HG02798 (cell line): ENCODE measurements at regions not wholly inside any gene's neighbourhood (a gene's known extent, or its start where the extent isn't known, plus 50 kb on each side); places are given as distances from the start of the nearest gene placed in this dataset.

Source experiments
- ATAC-seq: cut with Tn5 transposase; IDR thresholded peaks from one replicate; pipeline ENCODE4 v1.9.1; 2021; ENCODE audit warnings: mild to moderate bottlenecking; ENCODE audit not compliant: unreplicated experiment, poor library complexity

DNA sequence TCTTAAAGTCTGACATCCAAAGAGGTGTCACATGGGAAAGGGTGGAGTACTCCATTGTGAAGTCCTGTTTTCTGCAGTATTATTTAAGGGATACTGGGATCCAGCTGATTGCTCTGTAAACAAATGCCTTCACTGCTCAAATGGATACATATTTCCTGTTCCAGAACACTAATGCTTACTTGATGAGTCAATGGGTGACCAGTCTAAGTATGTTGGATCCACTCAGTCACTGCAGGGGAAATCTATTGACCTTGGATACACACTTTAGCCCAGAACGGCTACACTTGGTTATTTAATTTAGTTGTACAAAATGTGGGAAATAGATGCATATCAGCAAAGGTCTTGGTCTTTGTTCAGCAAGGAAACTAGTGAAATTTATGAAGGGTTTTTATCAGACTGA lies 261.4 kb downstream of the MAP2K4 start:
- ATAC-seq: no peak

DNA sequence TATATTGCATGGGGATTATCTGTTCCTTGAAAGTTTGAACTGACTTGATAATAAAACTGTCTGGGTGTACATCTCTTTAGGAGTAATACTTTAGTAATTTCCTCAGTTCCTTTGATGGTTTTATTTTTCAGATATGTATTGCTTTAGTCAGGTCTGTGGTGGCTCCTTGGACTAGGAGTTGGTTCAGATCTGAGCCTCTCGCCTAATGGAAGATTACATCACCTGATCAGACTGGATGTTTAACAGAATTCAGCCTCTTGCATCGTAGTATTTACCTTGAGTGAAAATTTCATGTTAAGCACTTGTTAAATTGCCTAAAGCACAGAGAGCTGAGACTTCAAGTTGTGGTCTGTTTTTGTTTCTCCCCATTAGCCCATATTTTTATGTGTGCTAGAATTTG lies 267.3 kb downstream of the MAP2K4 start:
- ATAC-seq: no peak

DNA sequence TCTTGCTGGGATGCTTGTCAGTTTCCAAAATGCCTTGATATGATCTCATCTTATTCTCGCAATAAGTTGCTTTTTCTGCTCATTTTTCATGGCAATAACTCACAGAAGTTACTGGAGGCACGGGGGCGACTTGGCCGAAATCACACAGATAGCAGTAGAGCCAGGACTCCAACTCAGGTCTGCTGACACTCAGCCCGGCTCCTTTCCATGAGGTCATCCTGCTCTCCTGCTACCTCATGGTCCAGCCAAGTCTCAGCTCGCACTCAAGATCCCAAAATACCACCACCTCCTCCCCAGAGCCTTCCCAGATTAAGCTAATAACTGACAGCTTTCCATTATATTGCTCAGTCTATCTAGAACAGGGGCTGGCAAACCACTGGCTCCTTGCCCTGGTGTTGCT lies 269.5 kb downstream of the MAP2K4 start:
- ATAC-seq: no peak

DNA sequence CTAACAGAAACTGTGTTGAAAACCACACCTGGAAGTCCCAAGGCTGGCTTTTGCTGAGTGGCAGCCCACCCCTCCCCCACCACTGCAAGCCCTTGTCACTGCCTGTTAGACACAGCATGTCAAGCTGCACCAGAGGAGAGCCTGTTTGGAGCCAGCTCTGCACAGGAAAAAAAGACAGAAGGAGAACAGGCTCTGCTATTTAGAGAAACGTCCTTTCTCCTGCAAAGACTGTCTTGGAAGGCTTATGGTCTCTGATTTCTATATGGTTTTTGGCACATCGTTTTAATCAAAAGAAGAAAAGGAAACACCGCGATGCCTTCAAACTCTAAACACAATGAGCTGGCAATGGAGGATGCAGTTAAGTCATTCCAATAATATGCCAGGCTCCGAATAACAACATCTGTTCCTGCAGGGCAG lies 275.5 kb downstream of the MAP2K4 start:
- no peak for ATAC-seq

DNA sequence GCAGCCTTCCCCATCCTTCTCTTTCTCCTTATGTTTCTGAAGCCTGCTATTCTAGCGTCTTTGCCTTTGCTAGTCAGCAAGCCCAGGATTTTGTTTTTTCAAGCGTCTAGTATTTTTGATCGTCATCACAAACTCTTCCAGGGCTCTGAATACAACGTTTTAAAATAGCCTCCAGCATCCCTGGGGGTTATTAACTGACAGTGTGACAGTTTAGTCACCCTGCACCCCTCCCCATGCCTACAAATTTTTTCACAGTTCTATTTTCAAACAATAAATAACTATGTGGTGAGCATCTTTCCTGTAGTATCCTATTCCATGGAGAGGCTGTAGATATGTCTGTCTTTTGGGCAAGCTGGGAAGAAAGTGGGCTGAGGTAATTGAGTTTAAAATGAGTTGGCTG lies 280.9 kb downstream of the MAP2K4 start:
- no peak for ATAC-seq

DNA sequence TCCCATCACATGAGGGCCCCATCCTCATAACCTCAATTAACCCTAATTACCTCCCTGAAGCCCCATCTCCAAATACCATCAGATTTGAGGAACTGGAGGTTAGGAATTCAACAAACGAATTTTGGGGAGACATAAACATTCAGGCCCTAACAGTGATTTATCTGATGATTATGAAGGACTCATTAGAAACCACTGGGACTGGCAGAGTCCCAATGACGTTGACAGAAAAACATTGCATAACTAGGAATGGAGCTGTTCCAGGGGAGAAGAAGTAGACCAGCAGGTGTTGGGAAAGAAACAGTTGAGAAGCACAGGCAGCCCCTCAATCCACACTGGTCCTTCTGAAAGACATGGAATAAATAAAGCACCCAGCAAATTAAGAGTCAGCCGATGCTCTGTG lies 282.0 kb downstream of the MAP2K4 start:
- ATAC-seq: no peak

DNA sequence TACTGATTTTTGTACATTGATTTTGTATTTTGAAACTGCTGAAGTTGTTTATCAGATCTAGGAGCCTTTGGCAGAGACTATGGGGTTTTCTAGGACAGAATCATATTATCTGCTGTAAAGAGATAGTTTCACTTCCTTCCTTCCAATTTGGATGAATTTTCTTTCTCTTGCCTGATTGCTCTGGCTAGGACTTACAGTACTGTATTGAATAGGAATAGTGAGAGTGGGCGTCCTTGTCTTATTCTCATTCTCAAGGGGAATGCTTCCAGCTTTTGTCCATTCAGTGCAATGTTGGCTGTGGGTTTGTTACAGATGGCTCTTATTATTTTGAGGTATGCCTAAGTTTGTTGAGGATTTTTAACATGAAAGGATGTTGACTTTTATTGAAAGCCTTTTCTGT lies 290.1 kb downstream of the MAP2K4 start:
- ATAC-seq: no peak

DNA sequence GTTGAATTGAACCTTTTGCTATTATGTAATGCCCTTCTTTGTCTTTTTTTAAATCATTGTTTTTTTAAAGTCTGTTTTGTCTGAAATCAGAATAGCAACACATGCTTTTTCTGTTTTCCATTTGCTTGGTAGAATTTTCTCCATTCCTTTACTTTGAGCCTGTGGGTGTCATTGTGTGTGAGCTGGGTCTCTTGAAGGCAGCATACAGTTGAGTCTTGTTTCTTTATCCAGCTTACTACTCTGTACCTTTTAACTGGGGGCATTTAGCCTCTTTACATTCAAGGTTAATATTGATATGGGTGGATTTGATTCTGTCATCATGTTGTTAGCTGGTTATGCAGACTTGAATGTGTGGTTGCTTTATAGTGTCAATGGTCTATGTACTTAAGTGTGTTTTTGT lies 292.0 kb downstream of the MAP2K4 start:
- ATAC-seq: no peak

DNA sequence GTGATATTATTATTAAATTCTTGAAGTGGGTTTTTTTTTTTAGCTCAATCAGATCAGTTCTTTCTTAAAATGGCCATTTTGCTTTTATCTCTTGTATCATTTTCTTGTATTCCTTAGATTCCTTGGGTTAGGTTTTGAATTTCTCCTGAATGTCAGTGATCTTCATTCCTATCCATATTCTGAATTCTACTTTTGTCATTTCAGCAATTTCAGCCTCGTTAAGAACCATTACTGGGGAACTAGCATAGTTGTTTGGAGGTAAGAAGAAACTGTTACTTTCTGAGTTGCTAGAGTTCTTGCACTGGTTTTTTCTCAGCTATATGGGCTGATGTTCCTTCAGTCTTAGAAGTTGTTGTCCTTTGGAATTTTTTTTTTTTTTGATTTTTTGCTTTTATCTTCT lies 293.1 kb downstream of the MAP2K4 start:
- ATAC-seq: no peak

DNA sequence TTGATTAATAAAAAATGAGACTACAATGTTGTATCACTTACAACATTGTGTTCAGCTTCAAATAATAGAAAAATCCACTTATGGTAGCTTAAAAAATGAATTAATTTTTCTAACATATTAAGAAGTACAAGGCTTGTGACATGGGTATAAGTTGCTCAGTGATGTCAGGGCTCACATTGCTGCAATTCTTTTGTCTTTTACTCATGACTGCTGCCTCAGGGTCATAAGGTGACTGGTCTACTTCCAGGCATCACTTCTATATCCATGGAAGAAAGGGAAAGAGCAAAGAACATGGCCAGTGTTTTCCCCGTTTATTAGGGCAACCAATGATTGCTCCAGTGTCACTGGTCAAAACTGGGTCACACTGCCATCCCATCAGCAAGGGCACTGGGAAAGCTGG lies 295.3 kb downstream of the MAP2K4 start:
- no peak for ATAC-seq

DNA sequence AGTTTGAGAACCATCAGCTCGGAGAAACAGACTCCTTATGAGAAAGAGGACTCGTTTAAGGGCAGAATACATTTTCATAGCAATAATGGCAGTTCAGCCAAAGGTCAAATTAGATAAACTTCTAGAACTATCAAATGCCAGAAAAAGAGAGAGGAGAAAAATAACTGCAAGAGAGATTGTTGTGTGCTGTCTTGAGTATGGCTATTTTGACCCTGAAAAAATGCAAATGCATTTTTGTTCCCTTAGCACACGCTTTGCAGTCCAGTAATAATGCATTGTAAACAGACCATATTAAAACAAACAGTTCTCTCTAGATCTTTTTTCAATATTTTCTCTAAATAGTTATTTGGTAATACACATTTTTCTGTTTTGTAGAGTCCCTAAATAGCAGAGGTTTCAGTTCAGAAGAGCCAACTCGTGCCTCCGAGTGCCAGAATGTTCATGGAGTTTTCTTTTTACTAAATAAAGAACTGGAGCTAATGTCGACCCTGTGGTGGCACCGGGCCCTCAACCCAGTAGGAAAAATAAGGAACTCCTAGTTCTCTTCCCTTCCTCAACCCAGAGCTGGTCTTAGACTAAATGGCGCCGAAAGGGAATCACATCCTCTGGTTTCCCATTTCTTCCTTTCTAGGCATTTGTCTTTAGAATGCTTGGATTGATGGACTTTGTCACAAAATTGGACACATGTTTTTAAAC lies 298.0 kb downstream of the MAP2K4 start:
- no peak for ATAC-seq

DNA sequence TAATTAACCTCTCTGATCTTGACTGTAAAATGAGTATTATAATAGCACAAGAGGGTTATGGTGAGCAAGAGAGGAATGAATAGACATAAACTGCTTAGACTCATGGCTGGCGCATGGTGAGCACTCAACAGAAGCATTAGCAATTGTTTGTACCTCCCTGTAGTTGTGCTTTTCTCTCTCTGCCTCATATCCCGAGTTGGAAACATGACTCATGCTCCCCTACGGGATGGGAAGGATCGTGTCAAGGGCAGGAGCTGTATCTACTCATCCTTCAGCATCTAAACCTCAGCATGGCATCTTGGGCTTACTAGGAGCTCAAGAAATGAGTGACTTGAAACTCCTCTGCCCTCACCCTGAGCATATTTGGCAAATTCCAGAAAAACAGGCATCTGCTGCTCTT lies 299.6 kb downstream of the MAP2K4 start:
- ATAC-seq: no peak

DNA sequence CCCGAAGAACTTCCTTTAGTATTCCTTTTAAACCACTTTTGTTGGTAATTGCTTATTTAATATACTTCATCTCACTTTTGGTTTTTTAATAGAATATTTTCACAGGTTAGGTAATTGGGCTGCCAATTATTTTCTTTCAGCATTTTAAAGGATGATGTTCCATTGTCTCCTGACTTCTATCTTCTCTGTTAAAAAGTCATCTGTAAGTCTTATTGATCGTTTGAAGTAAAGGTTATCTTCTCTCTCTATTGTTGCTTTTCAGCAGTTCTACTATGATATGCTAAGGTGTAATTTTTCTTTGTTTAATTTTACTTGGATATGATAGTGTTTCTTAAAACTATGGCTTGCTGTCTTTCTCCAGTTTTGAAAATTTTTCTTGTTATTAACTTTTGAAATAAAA lies 307.5 kb downstream of the MAP2K4 start:
- ATAC-seq: no peak

DNA sequence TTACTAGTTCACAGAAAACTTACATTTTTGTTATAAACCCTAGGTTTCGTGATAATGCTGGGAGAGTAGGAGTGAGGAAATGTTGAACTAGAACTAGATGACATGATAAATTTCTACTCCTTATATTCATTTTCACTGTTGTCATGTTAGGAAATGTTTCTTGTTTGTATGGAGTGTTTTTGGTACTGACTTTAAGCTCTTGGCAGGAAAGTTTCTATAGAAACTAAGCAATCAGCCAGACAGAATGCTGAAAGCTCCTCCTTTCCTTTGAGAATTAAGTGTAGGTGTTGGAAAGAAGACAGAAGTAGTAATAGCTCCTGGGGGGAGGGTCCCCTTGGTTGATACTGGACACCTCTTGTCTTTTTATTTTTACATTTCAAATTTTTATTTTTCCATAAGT lies 309.8 kb downstream of the MAP2K4 start:
- ATAC-seq: no peak

DNA sequence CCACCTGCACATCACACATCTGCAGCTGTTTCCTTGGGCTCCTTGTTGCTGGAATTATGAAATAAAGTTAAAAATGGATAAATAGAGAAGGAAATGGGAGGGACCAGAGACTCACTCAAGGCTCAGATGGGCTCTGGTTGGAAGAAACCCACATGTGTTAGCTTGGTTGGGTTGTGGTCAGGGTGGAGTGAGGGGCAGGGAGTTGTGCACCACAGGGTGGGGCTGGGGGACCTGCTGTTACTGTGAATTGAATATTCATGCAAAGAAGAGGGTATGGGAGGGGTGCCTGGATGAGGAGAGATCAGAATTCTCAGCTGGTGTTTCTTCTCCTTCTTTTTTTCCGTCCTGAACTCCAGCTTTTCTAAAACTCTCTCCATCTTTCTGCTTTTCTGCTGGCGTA lies 320.7 kb downstream of the MAP2K4 start:
- no peak for ATAC-seq

DNA sequence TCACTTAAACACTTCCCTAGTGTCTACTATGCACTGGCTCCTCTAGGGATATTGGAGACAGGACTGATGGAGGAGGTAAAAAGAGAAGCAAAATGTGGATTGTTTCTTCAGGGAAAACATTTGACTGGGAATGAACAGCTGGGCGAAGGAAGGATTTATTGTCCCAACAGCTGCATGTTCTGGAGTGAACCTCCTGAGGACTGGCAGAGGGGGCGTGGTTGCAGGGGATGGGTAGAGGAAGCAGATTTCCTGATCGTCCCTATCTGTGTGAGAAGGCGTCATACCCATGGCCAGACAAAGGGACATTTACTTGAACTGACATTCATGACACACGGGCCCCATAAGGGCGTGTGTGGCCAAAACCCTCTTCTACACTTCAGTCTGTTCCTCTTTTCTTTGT lies 321.5 kb downstream of the MAP2K4 start:
- ATAC-seq: no peak

DNA sequence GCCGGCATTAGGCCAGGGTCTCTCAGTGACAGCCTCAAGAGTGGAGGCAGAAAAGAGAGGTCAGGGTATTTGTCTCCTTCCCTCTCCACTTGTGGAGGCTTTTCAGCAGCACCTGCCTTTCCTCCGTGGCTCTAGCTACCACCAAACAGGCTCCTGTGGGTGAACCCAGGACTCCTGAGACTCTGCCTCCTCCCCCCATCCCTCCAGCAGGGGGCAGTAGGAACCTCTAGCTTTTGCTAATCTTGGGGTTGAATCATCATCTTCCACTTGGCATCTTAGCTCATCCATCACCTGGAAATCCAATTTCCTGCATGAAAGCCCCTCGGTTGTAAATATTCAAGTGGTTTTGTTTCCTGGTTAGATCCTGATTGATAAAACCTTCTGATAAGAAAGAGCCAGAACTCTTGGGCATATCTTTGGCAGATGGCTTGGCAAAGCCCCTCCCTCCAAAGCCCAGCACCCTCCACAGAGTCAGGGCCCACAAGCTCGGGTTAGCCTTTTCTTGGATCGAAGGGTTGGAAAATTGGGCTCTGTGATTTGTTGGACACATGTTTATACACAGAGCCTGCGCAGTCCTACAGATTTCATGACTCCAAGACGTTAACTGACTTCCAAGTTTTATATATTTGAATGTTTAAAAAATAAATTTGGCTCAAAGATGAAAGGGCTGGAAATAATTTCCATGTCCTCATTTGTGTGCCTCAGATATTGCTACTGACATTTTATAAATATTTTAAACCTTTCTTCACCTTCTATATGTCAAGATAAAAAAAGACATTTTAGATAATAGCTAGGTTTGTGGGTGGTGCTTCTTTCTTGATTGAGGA lies 322.1 kb downstream of the MAP2K4 start:
- no peak for ATAC-seq

DNA sequence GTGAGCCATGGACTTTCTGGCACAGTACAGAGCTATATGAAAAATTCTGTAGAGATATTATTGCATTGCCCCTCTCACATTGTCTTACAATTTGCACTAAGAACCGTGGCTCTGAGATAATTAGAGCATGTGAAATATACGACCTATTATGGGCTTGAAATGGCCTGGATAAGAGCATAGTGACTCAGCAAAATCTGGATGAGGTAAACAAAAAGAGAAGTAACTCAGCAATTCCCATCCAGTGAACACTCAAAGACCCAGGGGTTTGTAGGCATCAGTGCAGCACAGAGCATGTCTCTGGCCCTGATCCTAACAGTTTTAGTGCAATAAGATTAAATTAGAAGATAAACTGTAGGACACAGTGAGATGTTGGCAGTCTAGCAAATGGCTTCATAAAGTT lies 317.2 kb upstream of the MYOCD start:
- no peak for ATAC-seq

DNA sequence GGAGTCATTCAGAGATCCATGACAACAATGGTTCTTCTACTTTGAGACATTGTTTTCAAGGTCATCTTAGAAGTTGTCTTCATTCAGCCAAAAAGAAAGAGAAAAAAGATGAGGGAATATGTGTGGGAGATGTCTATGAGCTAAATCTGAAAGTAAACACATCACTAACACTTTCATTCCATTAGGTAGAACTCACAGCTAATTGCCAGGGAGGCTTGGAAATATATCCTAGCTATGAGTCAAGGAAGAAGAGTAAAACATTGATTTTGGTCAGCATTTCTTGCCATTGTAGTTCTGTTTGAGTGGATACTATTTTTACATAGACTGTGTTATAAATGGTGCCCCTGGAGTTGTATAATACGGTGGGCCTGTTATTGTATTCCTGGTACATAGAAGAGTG lies 316.4 kb upstream of the MYOCD start:
- no peak for ATAC-seq

DNA sequence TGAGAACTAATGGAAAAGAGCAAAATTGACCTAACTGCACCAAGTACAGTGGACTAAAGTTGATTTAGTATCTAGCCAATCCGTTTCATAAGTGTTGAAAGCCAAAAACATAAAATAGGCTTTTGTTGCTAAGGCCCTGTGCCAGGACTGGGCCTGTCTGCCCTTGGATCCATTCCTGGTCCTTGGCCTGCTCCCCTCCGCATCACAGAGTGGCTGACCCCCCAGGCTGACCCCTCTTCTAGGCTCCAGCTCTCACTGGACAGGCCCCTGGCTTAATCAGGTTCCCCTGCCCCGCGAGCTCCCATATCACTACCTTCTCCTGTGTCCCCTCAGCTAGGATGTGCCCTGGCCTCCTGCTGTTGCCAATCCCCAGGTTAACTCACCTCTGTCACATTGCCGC lies 313.6 kb upstream of the MYOCD start:
- no peak for ATAC-seq

DNA sequence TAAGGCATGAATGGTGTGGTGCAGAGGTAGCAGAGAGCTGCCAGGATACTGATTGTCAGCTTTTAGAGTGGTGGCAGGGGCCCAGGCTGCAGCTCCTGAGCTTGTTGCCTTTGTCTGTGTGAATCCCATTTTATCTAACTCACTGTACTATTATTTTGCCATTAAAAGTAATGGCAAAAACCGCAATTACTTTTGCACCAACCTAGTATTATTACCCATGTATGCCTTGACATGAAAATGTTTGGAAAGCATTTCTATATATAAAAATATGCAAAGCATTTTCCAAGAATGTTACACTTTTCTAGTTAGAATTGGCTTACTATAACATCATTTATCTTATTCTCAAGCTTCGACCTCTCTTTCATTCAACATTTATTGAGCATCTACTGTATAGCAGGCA lies 308.1 kb upstream of the MYOCD start:
- ATAC-seq: no peak

DNA sequence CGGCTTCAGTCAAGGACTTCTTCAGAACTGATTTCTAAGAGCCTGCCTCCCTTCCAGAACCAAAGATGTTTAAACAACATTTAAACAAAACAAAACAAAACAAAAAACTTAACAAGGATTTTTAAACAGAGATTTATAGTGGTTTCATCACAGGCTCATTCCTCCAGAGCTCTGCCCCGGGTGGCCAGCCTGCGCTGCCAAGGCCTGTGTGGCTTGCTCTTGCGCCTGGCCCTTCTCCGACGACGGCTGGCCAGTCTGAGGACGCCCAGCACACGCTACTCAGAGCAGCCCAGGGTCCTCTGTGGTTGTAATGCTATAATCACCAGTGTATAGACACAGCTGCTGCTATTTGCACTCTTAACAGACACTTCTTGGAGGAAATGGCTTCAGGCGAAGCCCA lies 307.2 kb upstream of the MYOCD start:
- ATAC-seq: no peak
